Naive thymus-derived CD8-positive, alpha-beta T cell (primary cell): ENCODE measurements at regions not wholly inside any gene's neighbourhood (a gene's known extent, or its start where the extent isn't known, plus 50 kb on each side); places are given as distances from the start of the nearest gene placed in this dataset.

Source experiments
- ATAC-seq, 2 donors: fragments of 150-1000 bp; cut with Tn5 transposase in 1 of 2; sonication (Bioruptor Pico), chemical (Tn5 transposase) in 1 of 2; 1 replicate in 1 of 2; 2 replicates in 1 of 2; pipeline ENCODE4 v1.10.0; 2021; ENCODE audit warnings: mild to moderate bottlenecking in 2 of 2, moderate library complexity in 2 of 2
- POLR2A ChIA-PET: fragments of 350-600 bp; sonication (Branson Sonifier 250); formaldehyde crosslinking; loops from one replicate; lab custom pipeline; 2021; ENCODE audit warnings: antibody characterized with exemption; lab: Charles Lee
- DNase-seq, 10 donors: peaks; one replicate each; pipeline versions ENCODE4 v3.0.0 to v3.0.0-alpha.2; 2020 to 2022
- H3K27ac Mint-ChIP-seq, 10 donors: one replicate each; pipeline ENCODE4 v1.8.0; 2020 to 2022; ENCODE audit warnings: mild to moderate bottlenecking in 10 of 10, mixed read lengths in 10 of 10, moderate library complexity in 4 of 10, inconsistent platforms in 1 of 10
- H3K27me3 Mint-ChIP-seq, 5 donors: one replicate each; pipeline ENCODE4 v1.8.0; 2021 to 2022; ENCODE audit warnings: mixed read lengths in 5 of 5
- H3K36me3 Mint-ChIP-seq, 3 donors: one replicate each; pipeline ENCODE4 v1.8.0; 2020 to 2022; ENCODE audit warnings: mixed read lengths in 3 of 3, mild to moderate bottlenecking in 2 of 3, inconsistent platforms in 1 of 3
- H3K4me1 Mint-ChIP-seq, 4 donors: one replicate each; pipeline ENCODE4 v1.8.0; 2021 to 2022; ENCODE audit warnings: mixed read lengths in 4 of 4
- H3K4me3 Mint-ChIP-seq, 10 donors: one replicate each; pipeline ENCODE4 v1.8.0; 2020 to 2022; ENCODE audit warnings: mild to moderate bottlenecking in 10 of 10, mixed read lengths in 10 of 10, moderate library complexity in 6 of 10, inconsistent platforms in 1 of 10
- H3K9me3 Mint-ChIP-seq, 9 donors: one replicate each; pipeline ENCODE4 v1.8.0; 2020 to 2022; ENCODE audit warnings: mixed read lengths in 9 of 9, mild to moderate bottlenecking in 3 of 9, inconsistent platforms in 1 of 9, moderate library complexity in 1 of 9

DNA sequence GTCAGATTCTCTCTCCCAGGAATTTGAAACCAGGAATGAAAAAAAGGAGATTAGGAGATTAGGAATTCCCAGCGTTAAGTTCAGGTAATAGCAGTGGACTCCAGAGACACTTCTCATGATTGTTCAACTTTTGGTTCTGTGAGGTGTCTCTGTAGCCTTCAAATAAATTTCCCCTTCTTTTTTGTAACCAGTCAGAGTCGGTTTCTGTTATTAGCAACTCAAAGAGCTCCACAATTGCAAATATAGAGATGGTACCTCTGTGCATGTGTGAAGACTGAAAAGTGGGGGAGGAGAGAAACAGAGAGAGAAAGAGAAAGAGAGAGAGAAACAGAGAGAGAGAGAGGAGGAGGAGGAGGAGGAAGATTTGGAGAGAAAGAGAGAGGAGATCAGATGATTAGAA, 112.8 kb upstream of the STEAP1B start:
- ATAC-seq (no peak), DNase-seq (no peak)
- H3K4me3 Mint-ChIP-seq = no peak overlapping the region
- no peaks in the 10 kb centered on the region for H3K4me1 Mint-ChIP-seq
- H3K27ac Mint-ChIP-seq = no peak overlapping the region
- peaks cover 2 to 19% (median 14%) of the 10 kb centered on the region in 9 donors for H3K9me3 Mint-ChIP-seq
- peaks cover 6 to 40% (median 19%) of the 10 kb centered on the region in 5 donors for H3K27me3 Mint-ChIP-seq
- H3K36me3 Mint-ChIP-seq = peaks cover 0 to 20% (median 4%) of the 10 kb centered on the region in 3 donors
- POLR2A ChIA-PET = no interaction called here

DNA sequence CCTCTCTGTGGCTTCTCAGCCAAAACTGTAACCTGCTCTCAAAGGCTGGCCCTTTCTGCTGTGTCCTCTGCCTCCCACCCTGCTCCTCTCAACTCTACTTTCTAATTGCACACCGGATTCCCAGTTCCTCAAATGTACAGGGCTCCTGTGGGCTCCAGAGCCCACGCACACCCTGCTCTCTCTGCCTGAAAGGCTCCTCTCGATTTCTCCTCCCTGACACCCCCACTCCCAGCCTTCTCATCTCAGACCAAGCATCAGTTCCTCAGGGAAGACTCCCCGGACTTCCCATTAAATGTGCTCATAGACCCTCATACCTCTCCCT, 111.7 kb upstream of the STEAP1B start:
- no peak overlapping the region for H3K27ac Mint-ChIP-seq
- peaks cover 0 to 10% (median 5%) of the 10 kb centered on the region in 9 donors for H3K9me3 Mint-ChIP-seq
- H3K4me1 Mint-ChIP-seq = no peaks in the 10 kb centered on the region
- DNase-seq (no peak), ATAC-seq (no peak)
- peaks cover 6 to 40% (median 19%) of the 10 kb centered on the region in 5 donors for H3K27me3 Mint-ChIP-seq
- H3K36me3 Mint-ChIP-seq = peaks cover 0 to 10% (median 0%) of the 10 kb centered on the region in 3 donors
- H3K4me3 Mint-ChIP-seq = no peak overlapping the region
- POLR2A ChIA-PET = no interaction called here

DNA sequence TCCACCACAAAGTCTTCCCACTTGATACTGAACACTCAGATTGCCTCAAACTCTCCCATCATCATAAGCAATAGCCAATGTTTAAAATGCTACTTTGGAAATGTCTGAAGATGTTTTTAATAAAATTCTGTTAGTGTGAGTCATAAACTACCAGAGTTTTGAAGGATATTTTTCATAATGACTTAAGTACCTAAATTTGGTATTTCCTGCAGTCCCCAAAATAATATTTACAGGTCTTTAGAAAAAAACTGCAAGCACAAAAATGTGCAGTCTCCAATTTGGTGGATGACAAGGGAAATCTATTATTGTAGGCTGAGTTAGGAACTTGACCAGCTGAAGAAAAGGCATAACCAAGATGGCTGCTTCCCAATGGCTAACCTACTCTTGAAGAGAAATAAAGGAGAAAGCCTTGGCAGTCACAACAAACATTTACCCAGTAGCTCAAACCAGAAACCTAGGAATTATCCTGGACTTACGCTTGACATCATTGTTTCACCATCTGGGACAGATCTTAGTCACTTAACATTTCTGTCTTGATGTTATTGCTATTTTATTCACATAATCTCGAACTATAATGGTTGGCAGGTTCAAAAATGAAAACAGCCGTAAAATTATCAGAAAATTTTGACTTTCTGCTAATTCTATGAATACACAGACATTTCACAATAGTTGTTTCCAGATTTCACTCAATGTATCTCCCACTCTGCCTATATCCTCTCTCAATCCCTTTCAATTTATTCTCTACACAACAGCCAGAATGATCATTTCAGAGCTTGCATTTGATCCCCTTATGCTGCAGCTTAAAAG, 111.2 kb upstream of the STEAP1B start:
- Mint-ChIP-seq H3K27ac (no peak overlapping the region), H3K36me3 (peaks cover 0 to 9% (median 0%) of the 10 kb centered on the region in 3 donors), H3K9me3 (peaks cover 0 to 9% (median 3%) of the 10 kb centered on the region in 9 donors), H3K4me1 (no peaks in the 10 kb centered on the region), H3K27me3 (peaks cover 6 to 40% (median 19%) of the 10 kb centered on the region in 5 donors), H3K4me3 (no peak overlapping the region)
- POLR2A ChIA-PET = no interaction called here
- DNase-seq (no peak), ATAC-seq (no peak)

DNA sequence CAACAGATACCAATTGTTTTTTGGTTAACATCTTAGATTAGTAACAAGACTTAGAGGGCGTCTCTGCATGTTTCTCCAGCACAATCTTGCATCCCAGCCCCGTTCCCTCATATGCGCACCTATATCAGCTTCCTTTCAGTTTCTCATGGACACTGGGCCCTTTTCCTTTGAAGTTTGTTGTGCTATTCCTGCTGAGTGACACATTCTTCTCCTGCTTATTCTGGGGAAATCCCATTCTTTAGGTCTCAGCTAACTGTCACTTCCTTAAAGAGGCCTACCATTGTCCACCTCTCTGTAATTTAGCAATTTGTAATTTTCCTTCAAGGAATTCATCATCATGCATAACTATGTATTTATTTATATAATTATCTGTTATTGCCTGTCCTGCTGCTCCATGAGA, 110.3 kb upstream of the STEAP1B start:
- Mint-ChIP-seq H3K9me3 (peaks cover 0 to 4% (median 0%) of the 10 kb centered on the region in 9 donors), H3K4me1 (no peaks in the 10 kb centered on the region), H3K36me3 (peaks cover 0 to 4% (median 0%) of the 10 kb centered on the region in 3 donors), H3K27ac (no peak overlapping the region), H3K4me3 (no peak overlapping the region), H3K27me3 (peaks cover 4 to 34% (median 16%) of the 10 kb centered on the region in 5 donors)
- no peak for DNase-seq
- ATAC-seq = no peak
- POLR2A ChIA-PET = no interaction called here

DNA sequence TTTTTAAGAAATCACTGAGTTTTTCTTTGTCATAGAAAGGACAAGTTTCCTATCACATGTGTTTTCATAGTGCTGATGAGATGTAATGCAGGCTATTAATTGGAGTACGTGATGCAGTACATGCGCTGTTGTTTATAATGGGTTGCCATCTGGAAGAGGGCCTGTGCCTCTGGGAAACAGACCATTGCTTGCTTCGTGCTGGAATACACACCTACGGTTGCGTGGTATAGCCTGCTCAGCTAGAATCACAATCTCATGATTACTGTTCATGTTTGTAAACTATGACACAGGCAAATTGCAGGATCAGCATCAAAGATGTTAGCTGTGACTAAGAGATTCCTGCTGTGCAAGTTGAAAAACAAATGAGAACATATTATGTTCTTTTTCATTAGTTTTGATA, 107.2 kb upstream of the STEAP1B start:
- peaks cover 9 to 26% (median 13%) of the 10 kb centered on the region in 5 donors for H3K27me3 Mint-ChIP-seq

DNA sequence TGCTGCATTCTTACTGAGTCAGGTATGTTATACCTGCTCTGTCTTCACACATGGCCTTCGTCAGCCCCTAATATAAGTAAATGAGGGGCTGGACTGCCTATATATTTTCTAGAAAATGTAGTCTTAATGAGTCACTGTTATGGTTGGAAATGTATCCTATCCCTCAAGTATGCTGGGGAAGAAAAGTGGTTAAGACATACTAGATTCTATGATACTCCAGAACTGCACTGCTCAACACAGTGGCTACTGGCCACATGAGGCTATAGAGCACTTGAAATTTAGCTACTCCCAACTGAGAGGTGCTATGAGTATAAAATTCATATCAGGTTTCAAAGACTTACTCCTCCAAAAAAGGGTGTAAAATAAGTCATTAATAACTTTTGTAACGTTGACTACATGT, 104.3 kb upstream of the STEAP1B start:
- DNase-seq = no peak
- H3K4me3 Mint-ChIP-seq = no peak overlapping the region
- peaks cover 4 to 19% (median 9%) of the 10 kb centered on the region in 5 donors for H3K27me3 Mint-ChIP-seq
- no peak overlapping the region for H3K27ac Mint-ChIP-seq
- POLR2A ChIA-PET = interaction anchor here (0.6 kb wide), 1 partner anchor 71 kb away, joined by 3 read pairs; no protein-coding TSS in a partner anchor
- no peaks in the 10 kb centered on the region for H3K9me3 Mint-ChIP-seq
- no peaks in the 10 kb centered on the region for H3K36me3 Mint-ChIP-seq
- no peak for ATAC-seq
- no peaks in the 10 kb centered on the region for H3K4me1 Mint-ChIP-seq

More for the DNA sequence above, 107.2 kb upstream of the STEAP1B start:
- POLR2A ChIA-PET = no interaction called here
- H3K4me1 Mint-ChIP-seq = no peaks in the 10 kb centered on the region
- H3K9me3 Mint-ChIP-seq = no peaks in the 10 kb centered on the region
- H3K36me3 Mint-ChIP-seq = no peaks in the 10 kb centered on the region
- ATAC-seq = no peak
- H3K27ac Mint-ChIP-seq = no peak overlapping the region
- DNase-seq = no peak
- H3K4me3 Mint-ChIP-seq = no peak overlapping the region

DNA sequence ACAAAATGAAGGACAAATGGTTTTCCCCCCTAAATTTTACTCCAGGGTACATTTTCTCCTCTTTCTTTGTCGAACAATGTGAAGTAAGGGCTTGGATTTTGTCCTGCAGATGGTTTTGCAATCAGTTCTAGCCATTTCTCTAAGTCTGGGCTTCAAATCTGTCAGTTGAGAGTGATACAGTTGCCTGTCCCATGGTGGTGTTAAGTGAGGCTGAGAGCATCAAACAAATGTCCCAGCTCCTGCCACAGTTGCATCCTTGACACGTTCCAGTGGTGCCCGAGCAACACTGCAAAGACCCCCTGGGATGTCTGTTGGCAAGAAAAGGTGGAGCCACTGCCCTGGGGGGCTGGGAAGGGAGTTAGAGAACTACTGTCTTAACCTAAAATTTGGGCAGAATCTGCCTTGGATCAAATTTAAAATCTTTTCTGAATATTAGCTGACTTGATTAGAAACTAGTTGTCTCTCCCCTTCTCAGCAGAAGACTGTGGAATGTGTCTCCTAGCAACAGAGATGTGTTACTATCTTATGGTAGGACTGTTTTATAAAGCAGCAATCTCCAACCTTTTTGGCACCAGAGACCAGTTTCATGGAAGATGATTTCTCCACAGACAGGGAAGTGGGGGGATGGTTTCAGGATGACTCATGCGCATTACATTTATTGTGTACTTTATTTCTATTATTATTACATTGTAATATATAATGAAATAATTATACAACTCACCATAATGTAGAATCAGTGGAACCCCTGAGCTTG, 102.0 kb upstream of the STEAP1B start:
- H3K27me3 Mint-ChIP-seq = peaks cover 7 to 28% (median 14%) of the 10 kb centered on the region in 5 donors
- H3K4me3 Mint-ChIP-seq = no peak overlapping the region
- no peaks in the 10 kb centered on the region for H3K9me3 Mint-ChIP-seq
- no peak for ATAC-seq
- H3K27ac Mint-ChIP-seq = no peak overlapping the region
- H3K4me1 Mint-ChIP-seq = no peaks in the 10 kb centered on the region
- no peaks in the 10 kb centered on the region for H3K36me3 Mint-ChIP-seq
- POLR2A ChIA-PET = no interaction called here
- no peak for DNase-seq

DNA sequence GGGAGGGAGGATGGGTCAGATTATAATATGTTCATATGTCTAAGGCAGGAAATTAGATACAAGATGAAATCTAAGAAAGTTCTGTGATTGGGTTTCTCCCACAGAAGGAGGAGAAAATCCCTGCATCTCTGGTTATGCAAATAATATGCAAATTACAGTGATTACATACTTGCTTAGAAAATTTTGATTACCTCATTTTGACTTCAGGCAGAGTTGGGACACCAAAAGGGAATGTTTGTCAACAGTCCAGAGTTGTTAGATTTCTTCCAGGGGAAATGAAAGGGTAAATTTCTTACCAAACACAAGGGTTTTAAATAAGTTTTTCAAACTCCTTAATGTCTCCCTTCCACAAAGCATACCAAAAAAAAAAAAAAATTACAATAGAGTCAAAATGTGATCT, 101.4 kb upstream of the STEAP1B start:
- Mint-ChIP-seq H3K27ac (no peak overlapping the region), H3K4me3 (no peak overlapping the region), H3K4me1 (no peaks in the 10 kb centered on the region), H3K9me3 (no peaks in the 10 kb centered on the region), H3K27me3 (peaks cover 7 to 28% (median 14%) of the 10 kb centered on the region in 5 donors), H3K36me3 (no peaks in the 10 kb centered on the region)
- ATAC-seq (no peak), DNase-seq (no peak)
- POLR2A ChIA-PET = no interaction called here

DNA sequence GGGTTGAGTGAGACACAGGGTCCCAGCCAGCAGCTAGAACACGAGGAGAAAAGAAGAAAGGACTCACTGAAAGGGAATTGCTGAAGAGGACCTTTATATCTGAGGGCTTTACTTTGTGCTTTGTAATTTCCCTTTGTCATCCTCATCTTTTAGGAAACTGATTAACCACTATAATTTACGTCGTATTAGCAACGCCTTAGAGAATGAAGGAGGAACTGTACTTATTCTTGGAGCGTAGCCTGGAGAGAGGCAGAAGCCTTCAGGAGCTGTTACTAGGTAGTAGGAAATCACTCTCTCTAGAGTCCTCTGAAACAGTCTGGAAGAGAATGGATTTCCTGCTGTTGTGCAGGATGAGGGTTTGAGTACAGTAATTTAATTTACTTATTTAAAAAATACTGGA, 101.0 kb upstream of the STEAP1B start:
- Mint-ChIP-seq H3K36me3 (no peaks in the 10 kb centered on the region), H3K4me1 (no peaks in the 10 kb centered on the region), H3K9me3 (no peaks in the 10 kb centered on the region), H3K27me3 (peaks cover 7 to 28% (median 14%) of the 10 kb centered on the region in 5 donors), H3K4me3 (no peak overlapping the region), H3K27ac (peak overlapping the region in 1 of 10 donors; percentile 23)
- DNase-seq = no peak
- POLR2A ChIA-PET = interaction anchor here (0.6 kb wide), 1 partner anchor 298 kb away, joined by 3 read pairs; no protein-coding TSS in a partner anchor
- no peak for ATAC-seq

DNA sequence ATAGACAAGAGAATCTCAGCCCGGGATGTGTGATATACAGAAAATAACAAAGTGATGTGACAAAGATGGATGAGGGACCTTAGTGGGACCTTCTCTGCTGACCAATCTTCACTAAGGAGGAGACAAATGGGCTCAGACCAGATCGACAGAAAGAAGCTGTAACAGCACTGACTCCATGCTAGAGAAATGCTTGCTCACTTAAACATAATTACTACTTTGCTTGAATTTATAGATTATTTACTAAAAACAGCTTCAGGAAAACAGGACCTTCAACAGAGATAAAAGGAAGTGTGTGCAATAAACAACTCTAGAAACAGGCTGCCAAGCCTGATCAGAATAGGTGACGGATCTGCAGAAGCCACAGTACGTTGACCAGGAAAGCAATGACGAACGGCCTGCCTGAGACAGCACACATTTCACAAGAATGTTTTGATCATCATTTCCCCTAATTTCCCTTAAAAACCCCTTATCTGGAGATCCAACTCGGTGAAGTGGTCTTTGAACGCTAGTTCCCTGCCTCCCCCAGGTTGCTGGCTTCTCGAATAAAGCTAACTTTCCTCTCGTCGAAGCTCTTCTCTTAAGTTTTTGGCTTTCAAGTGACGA, 98.4 kb upstream of the STEAP1B start:
- Mint-ChIP-seq H3K9me3 (no peaks in the 10 kb centered on the region), H3K27ac (no peak overlapping the region), H3K36me3 (no peaks in the 10 kb centered on the region), H3K27me3 (peaks cover 12 to 41% (median 22%) of the 10 kb centered on the region in 5 donors), H3K4me1 (no peaks in the 10 kb centered on the region), H3K4me3 (no peak overlapping the region)
- POLR2A ChIA-PET = no interaction called here
- ATAC-seq = no peak
- no peak for DNase-seq

DNA sequence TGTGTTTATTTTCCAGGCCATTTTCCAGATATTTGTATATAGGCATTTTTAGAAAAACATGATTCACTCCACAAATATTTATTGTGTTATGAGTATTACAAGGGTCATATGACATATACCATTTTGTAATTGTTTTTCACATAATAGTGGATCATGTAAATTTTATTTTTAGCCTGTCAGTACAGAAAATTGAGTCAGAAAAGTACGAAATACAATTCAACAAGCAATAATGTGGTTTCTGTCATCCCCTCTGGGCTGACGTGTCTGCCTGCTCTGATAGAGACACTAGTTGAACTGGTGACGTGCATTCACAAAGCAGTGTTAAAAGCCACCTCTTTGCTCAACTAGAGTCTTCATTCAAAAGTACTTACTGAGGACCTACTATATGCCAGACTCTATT, 97.9 kb upstream of the STEAP1B start:
- POLR2A ChIA-PET = no interaction called here
- H3K9me3 Mint-ChIP-seq = no peaks in the 10 kb centered on the region
- H3K27me3 Mint-ChIP-seq = peaks cover 9 to 41% (median 23%) of the 10 kb centered on the region in 5 donors

DNA sequence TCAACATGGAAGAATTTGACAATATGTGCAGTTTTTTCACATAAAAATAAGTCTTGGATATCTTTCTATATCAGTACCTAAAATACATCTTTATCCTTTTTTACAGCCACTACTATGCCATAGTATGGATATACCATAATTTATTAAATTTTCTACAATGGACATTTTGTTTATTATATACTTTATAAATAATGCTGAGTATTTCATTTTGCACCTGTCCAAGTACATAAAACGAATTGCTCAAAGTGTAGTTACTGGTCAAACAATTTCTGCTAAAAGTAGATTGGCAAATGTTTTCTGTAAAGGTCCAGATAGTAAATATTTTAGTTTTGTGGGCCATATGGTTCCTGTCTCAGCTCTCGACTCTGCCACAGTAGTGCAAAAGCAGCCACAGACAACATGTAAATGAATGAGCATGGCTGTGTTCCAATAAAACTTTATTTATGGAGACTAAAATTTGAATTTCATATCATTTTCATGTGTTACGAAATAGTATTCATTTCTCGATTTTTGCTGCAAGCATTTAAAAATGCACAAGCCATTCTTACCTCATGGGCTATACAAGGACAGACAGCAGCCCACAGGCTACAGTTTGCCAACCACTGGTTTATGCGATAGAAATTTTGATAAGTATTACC, 96.9 kb upstream of the STEAP1B start:
- DNase-seq (no peak), ATAC-seq (no peak)
- peaks cover 16 to 46% (median 31%) of the 10 kb centered on the region in 5 donors for H3K27me3 Mint-ChIP-seq
- peaks cover 0 to 1% (median 0%) of the 10 kb centered on the region in 9 donors for H3K9me3 Mint-ChIP-seq
- POLR2A ChIA-PET = no interaction called here
- no peaks in the 10 kb centered on the region for H3K4me1 Mint-ChIP-seq
- H3K4me3 Mint-ChIP-seq = no peak overlapping the region
- H3K27ac Mint-ChIP-seq = no peak overlapping the region
- no peaks in the 10 kb centered on the region for H3K36me3 Mint-ChIP-seq

More for the DNA sequence above, 97.9 kb upstream of the STEAP1B start:
- Mint-ChIP-seq H3K4me3 (no peak overlapping the region), H3K4me1 (no peaks in the 10 kb centered on the region), H3K36me3 (no peaks in the 10 kb centered on the region), H3K27ac (no peak overlapping the region)
- no peak for ATAC-seq
- DNase-seq = no peak
